Esophagus squamous epithelium (tissue), 5 donors: ENCODE measurements at regions not wholly inside any gene's neighbourhood (a gene's known extent, or its start where the extent isn't known, plus 50 kb on each side); places are given as distances from the start of the nearest gene placed in this dataset.

ENCODE experiments used
- DNase-seq: peaks from one replicate; lab custom pipeline; 2025; lab: John Stamatoyannopoulos, UW
- H3K27ac ChIP-seq, 4 donors: fragments of 200-600 bp; sonication (generic); one replicate each; pipeline ENCODE4 v1.5.1; 2016 to 2019; ENCODE audit warnings: mild to moderate bottlenecking in 1 of 4
- H3K27me3 ChIP-seq, 4 donors: fragments of 200-600 bp; sonication (generic); 1 replicate in 3 of 4; 2 replicates in 1 of 4; pipeline versions ENCODE4 v1.5.1 to v1.6.0; 2017 to 2021; ENCODE audit warnings: antibody characterized with exemption in 1 of 4
- H3K36me3 ChIP-seq, 3 donors: fragments of 200-600 bp; sonication (generic); one replicate each; pipeline ENCODE4 v1.5.1; 2016 to 2019
- H3K4me1 ChIP-seq, 3 donors: fragments of 200-600 bp; sonication (generic); one replicate each; pipeline ENCODE4 v1.5.1; 2017 to 2019
- H3K4me3 ChIP-seq, 4 donors: fragments of 200-600 bp; sonication (generic); 1 replicate in 3 of 4; 2 replicates in 1 of 4; pipeline ENCODE4 v1.5.1; 2016 to 2019; ENCODE audit warnings: mild to moderate bottlenecking in 2 of 4, moderate library complexity in 1 of 4
- H3K9me3 ChIP-seq, 3 donors: fragments of 200-600 bp; sonication (generic); one replicate each; pipeline ENCODE4 v1.5.1; 2016 to 2019
- CTCF ChIP-seq, 6 experiments: fragments of 450-650 bp in 4 of 6; fragments of 200-600 bp in 2 of 6; sonication (generic) in 2 of 6; IDR thresholded peaks; one replicate each; pipeline ENCODE4 v1.5.1; 2016 to 2019; ENCODE audit warnings: antibody characterized with exemption in 6 of 6, mild to moderate bottlenecking in 4 of 6, moderate library complexity in 4 of 6
- POLR2A ChIP-seq, 4 donors: fragments of 450-650 bp; IDR thresholded peaks; one replicate each; pipeline ENCODE4 v1.6.1; 2017; ENCODE audit warnings: antibody characterized with exemption in 4 of 4, mild to moderate bottlenecking in 4 of 4, moderate library complexity in 3 of 4
- WGBS, 2 donors: methylation state at CpG; one replicate each; pipeline ENCODE4 v1.1.5; 2018; 5-methylcytosine and 5-hydroxymethylcytosine counted together
- intact Hi-C: fragments of 100-400 bp; cut with DNase I; formaldehyde crosslinking; loops from one replicate; pipeline ENCODE4 v1.15.0; 2022
- donor health status: DM: yes; HTN: yes; CAD: no.

- Histone ChIP-seq H3K27me3 (no peaks in the 10 kb centered on the region), H3K4me3 (no peak overlapping the region), H3K4me1 (no peaks in the 10 kb centered on the region), H3K36me3 (no peaks in the 10 kb centered on the region), H3K9me3 (no peaks in the 10 kb centered on the region), H3K27ac (no peak overlapping the region)
- TF ChIP-seq CTCF (IDR thresholded peaks at IDR 0.05) (no peak), POLR2A (IDR thresholded peaks at IDR 0.05) (no peak)
- 70% methylated on average over 4 of the region's 7 CpGs; no CpG with 5 or more reads in 1 of the 2 donors for WGBS, 2 donors
- intact Hi-C loops: no loop called here
- DNase-seq: no peak
Measured at GRCh38 chr18:51522338-51522737, 324.9 kb upstream of the MEX3C start.

- no peaks in the 10 kb centered on the region for H3K36me3 ChIP-seq
- TF ChIP-seq CTCF (IDR thresholded peaks at IDR 0.05): no peak
- TF ChIP-seq POLR2A (IDR thresholded peaks at IDR 0.05): no peak
- intact Hi-C loops: no loop called here
- H3K9me3 ChIP-seq: no peaks in the 10 kb centered on the region
- no peak for DNase-seq
- H3K27me3 ChIP-seq: no peaks in the 10 kb centered on the region
- H3K4me1 ChIP-seq: no peaks in the 10 kb centered on the region
- H3K27ac ChIP-seq: no peak overlapping the region
- no peak overlapping the region for H3K4me3 ChIP-seq
- WGBS, 2 donors: 72 to 77% methylated on average over 3 of the region's 3 CpGs
Measured at GRCh38 chr18:51522821-51523220, 325.3 kb upstream of the MEX3C start.

GRCh38 chr18:51523671-51524070, 326.2 kb upstream of the MEX3C start:
- Histone ChIP-seq H3K9me3 (no peaks in the 10 kb centered on the region), H3K36me3 (no peaks in the 10 kb centered on the region), H3K4me1 (no peaks in the 10 kb centered on the region), H3K27ac (no peak overlapping the region), H3K4me3 (no peak overlapping the region), H3K27me3 (no peaks in the 10 kb centered on the region)
- intact Hi-C loops: no loop called here
- no peak for DNase-seq
- 59 to 64% methylated on average over 3 of the region's 3 CpGs for WGBS, 2 donors
- no peak for TF ChIP-seq POLR2A (IDR thresholded peaks at IDR 0.05)
- no peak for TF ChIP-seq CTCF (IDR thresholded peaks at IDR 0.05)

GRCh38 chr18:51525453-51526225, 328.2 kb upstream of the MEX3C start:
- no peak overlapping the region for H3K4me3 ChIP-seq
- DNase-seq: no peak
- no peaks in the 10 kb centered on the region for H3K9me3 ChIP-seq
- no peaks in the 10 kb centered on the region for H3K36me3 ChIP-seq
- WGBS, 2 donors: 59 to 72% methylated on average over 4 of the region's 4 CpGs
- no peak for TF ChIP-seq CTCF (IDR thresholded peaks at IDR 0.05)
- no peak for TF ChIP-seq POLR2A (IDR thresholded peaks at IDR 0.05)
- intact Hi-C loops: no loop called here
- H3K4me1 ChIP-seq: no peaks in the 10 kb centered on the region
- H3K27me3 ChIP-seq: no peaks in the 10 kb centered on the region
- no peak overlapping the region for H3K27ac ChIP-seq

GRCh38 chr18:51527826-51528225, 330.3 kb upstream of the MEX3C start:
- H3K27ac ChIP-seq: no peak overlapping the region
- TF ChIP-seq POLR2A (IDR thresholded peaks at IDR 0.05) (no peak), CTCF (IDR thresholded peaks at IDR 0.05) (no peak)
- H3K4me1 ChIP-seq: no peaks in the 10 kb centered on the region
- no peaks in the 10 kb centered on the region for H3K9me3 ChIP-seq
- intact Hi-C loops: no loop called here
- no peaks in the 10 kb centered on the region for H3K36me3 ChIP-seq
- WGBS, 2 donors: 55 to 75% methylated on average over 1 of the region's 1 CpG
- DNase-seq: no peak
- no peak overlapping the region for H3K4me3 ChIP-seq
- H3K27me3 ChIP-seq: no peaks in the 10 kb centered on the region
